ENCODE measurements at regions not wholly inside any gene's neighbourhood (a gene's known extent, or its start where the extent isn't known, plus 50 kb on each side); places are given as distances from the start of the nearest gene placed in this dataset.

DNA sequence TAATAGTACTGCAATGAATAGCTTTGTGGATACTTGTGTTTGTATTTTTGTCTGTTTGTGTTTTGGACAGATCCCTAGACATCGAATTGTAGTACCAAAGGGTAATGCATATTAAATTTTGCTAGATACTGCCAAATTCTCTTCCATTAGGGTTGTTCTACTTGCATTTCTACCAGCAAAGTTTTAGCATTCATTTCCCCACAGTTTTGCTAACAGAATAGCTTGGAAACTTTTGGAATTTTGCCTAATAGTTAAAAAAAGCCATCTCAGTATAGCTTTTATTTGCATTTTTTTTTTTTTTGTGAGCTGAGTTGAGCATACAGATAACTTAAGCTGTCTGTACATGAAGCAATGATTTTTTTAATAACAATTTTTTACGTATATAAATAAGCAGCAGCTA, 1084.9 kb downstream of the ADGRL3 start:
- TF ChIP-seq, protein P1, sequence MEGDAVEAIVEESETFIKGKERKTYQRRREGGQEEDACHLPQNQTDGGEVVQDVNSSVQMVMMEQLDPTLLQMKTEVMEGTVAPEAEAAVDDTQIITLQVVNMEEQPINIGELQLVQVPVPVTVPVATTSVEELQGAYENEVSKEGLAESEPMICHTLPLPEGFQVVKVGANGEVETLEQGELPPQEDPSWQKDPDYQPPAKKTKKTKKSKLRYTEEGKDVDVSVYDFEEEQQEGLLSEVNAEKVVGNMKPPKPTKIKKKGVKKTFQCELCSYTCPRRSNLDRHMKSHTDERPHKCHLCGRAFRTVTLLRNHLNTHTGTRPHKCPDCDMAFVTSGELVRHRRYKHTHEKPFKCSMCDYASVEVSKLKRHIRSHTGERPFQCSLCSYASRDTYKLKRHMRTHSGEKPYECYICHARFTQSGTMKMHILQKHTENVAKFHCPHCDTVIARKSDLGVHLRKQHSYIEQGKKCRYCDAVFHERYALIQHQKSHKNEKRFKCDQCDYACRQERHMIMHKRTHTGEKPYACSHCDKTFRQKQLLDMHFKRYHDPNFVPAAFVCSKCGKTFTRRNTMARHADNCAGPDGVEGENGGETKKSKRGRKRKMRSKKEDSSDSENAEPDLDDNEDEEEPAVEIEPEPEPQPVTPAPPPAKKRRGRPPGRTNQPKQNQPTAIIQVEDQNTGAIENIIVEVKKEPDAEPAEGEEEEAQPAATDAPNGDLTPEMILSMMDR (IDR thresholded peaks at IDR 0.05), result no peak
- no peak for TF ChIP-seq POLR2A (IDR thresholded peaks at IDR 0.05)
- no peak for TF ChIP-seq EP300 (IDR thresholded peaks at IDR 0.05)
- TF ChIP-seq POLR2AphosphoS5 (IDR thresholded peaks at IDR 0.05), result no peak
